Liver (tissue), 3 donors: ENCODE measurements at regions not wholly inside any gene's neighbourhood (a gene's known extent, or its start where the extent isn't known, plus 50 kb on each side); places are given as distances from the start of the nearest gene placed in this dataset.

Experiments
- ATF3 ChIP-seq: IDR thresholded peaks from 2 replicates; pipeline ENCODE4 v1.6.1; 2016; ENCODE audit warnings: antibody characterized with exemption
- CTCF ChIP-seq: fragments of 150-350 bp; IDR thresholded peaks from 2 replicates; pipeline ENCODE4 v1.5.1; 2017; ENCODE audit warnings: improper control_type of control experiment, low read depth, low read length; ENCODE audit not compliant: missing input control
- GABPA ChIP-seq, 2 donors: IDR thresholded peaks in 1 of 2; conservative IDR thresholded peaks in 1 of 2; 2 replicates each; pipeline ENCODE4 v1.6.1; 2016; ENCODE audit warnings: antibody characterized with exemption in 2 of 2, mild to moderate bottlenecking in 1 of 2, moderate library complexity in 1 of 2
- HNF4G ChIP-seq: IDR thresholded peaks from 2 replicates; pipeline ENCODE4 v1.6.1; 2016; ENCODE audit warnings: antibody characterized with exemption
- JUND ChIP-seq, 2 donors: IDR thresholded peaks; 2 replicates each; pipeline ENCODE4 v1.6.1; 2016; ENCODE audit warnings: antibody characterized with exemption in 2 of 2
- MAX ChIP-seq: IDR thresholded peaks from 2 replicates; pipeline ENCODE4 v1.6.1; 2016; ENCODE audit warnings: antibody characterized with exemption
- RAD21 ChIP-seq, 2 donors: IDR thresholded peaks; 2 replicates each; pipeline ENCODE4 v1.6.1; 2016; ENCODE audit warnings: antibody characterized with exemption in 2 of 2, mild to moderate bottlenecking in 2 of 2
- REST ChIP-seq: IDR thresholded peaks from 2 replicates; pipeline ENCODE4 v1.6.1; 2016; ENCODE audit warnings: antibody characterized with exemption, mild to moderate bottlenecking
- SP1 ChIP-seq: IDR thresholded peaks from 2 replicates; pipeline ENCODE4 v1.6.1; 2018; ENCODE audit warnings: antibody characterized with exemption, mild to moderate bottlenecking
- TAF1 ChIP-seq: conservative IDR thresholded peaks from 2 replicates; pipeline ENCODE4 v1.6.1; 2016; ENCODE audit warnings: antibody characterized with exemption, mild to moderate bottlenecking
- YY1 ChIP-seq: IDR thresholded peaks from 2 replicates; pipeline ENCODE4 v1.6.1; 2016; ENCODE audit warnings: antibody characterized with exemption, mild to moderate bottlenecking
- ZBTB33 ChIP-seq: IDR thresholded peaks from 2 replicates; pipeline ENCODE4 v1.6.1; 2016; ENCODE audit warnings: antibody characterized with exemption
- donor health status: healthy.
- donor health status: healthy.

GRCh38 chr2:15855766-15856260 lies 84.5 kb upstream of the MYCN start:
- TF ChIP-seq MAX, result no peak
- no peak for TF ChIP-seq SP1
- no peak for TF ChIP-seq RAD21 (IDR thresholded peaks at IDR 0.05)
- TF ChIP-seq ATF3, result no peak
- TF ChIP-seq CTCF, result no peak
- TF ChIP-seq GABPA (IDR thresholded peaks at IDR 0.05 in 1 of 2, conservative IDR thresholded peaks at IDR 0.05 in 1 of 2), result no peak
- no peak for TF ChIP-seq TAF1
- no peak for TF ChIP-seq REST
- no peak for TF ChIP-seq ZBTB33
- TF ChIP-seq JUND (IDR thresholded peaks at IDR 0.05), result no peak
- no peak for TF ChIP-seq HNF4G
- TF ChIP-seq YY1, result no peak
